ENCODE measurements at regions not wholly inside any gene's neighbourhood (a gene's known extent, or its start where the extent isn't known, plus 50 kb on each side); places are given as distances from the start of the nearest gene placed in this dataset.
A peak's percentile ranks its signal among the peaks of the same experiment; 100 is the strongest.

GRCh38 chr16:5801396-5801795, 703.8 kb upstream of the EEF2KMT start:
- no peaks in the 10 kb centered on the region for H3K36me3 Mint-ChIP-seq
- H3K27me3 Mint-ChIP-seq, result peaks cover 0 to 4% of the 10 kb centered on the region in 2 donors
- peaks cover 12% of the 10 kb centered on the region for H3K9me3 Mint-ChIP-seq

GRCh38 chr16:5793556-5793955, 696.0 kb upstream of the EEF2KMT start:
- Mint-ChIP-seq H3K36me3 (no peaks in the 10 kb centered on the region), H3K27me3 (peaks cover 0 to 7% of the 10 kb centered on the region in 2 donors), H3K4me3 (no peak overlapping the region), H3K4me1 (ENCODE audit: low read depth in 2 of 2) (no peaks in the 10 kb centered on the region), H3K27ac (no peak overlapping the region), H3K9me3 (peaks cover 8% of the 10 kb centered on the region)
- DNase-seq (ENCODE audit: low spot score), result no peak
- peak; percentile 44 for ATAC-seq

More at GRCh38 chr16:5801396-5801795, 703.8 kb upstream of the EEF2KMT start:
- no peaks in the 10 kb centered on the region for H3K4me1 Mint-ChIP-seq (ENCODE audit: low read depth in 2 of 2)
- H3K4me3 Mint-ChIP-seq, result no peak overlapping the region
- H3K27ac Mint-ChIP-seq, result no peak overlapping the region
- no peak for DNase-seq (ENCODE audit: low spot score)
- no peak for ATAC-seq

DNA sequence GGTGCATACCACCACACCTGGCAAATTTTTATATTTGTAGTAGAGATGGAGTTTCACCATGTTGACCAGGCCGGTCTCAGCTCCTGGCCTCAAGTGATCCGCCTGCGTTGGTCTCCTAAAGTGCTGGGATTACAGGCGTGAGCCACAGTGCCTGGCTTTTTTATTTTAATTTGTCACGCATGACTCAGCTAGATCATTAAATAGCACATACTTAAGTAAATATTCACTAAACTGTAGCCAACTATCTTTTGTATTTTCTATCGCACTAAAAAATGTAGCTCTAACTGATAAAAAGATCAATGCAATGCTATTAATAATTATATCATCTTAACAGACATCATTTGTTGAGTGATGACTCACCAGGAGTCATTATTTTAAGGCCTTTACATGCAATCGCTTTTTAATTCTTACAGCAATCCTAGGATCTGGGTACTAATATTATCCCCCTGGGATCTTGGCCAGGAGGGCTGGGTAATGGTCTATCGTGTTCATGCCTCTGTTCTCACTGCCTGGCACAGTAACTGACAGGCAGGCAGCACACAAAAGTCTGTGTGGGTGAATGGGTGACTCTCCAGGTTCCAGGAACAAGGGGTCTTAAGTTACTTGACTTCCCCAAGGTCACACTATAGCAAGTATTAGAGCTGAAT, 693.5 kb upstream of the EEF2KMT start:
- no peak for DNase-seq (ENCODE audit: low spot score)
- H3K4me1 Mint-ChIP-seq (ENCODE audit: low read depth in 2 of 2), result no peaks in the 10 kb centered on the region
- peaks cover 13% of the 10 kb centered on the region for H3K9me3 Mint-ChIP-seq
- no peaks in the 10 kb centered on the region for H3K36me3 Mint-ChIP-seq
- no peak overlapping the region for H3K27ac Mint-ChIP-seq
- H3K27me3 Mint-ChIP-seq, result peaks cover 0 to 7% of the 10 kb centered on the region in 2 donors
- no peak for ATAC-seq
- no peak overlapping the region for H3K4me3 Mint-ChIP-seq

DNA sequence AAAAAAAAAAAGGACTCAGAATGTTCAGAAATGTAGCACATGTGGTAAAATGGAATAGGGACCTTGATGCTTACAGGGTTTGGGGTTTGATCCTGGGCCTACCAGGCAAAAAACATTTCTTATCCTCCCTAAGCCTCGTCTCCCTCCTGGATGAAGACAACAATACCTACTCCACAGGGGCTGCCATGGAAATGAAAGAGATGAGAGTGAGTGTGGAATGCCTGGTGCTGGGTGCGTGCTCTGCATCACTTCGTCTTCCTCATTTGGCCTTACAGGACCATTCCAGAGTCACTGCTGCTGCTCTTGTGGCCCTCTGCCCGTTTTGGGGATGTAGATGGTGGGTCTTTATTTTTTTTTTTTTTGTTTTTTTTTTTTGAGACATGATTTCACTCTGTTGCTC, 692.9 kb upstream of the EEF2KMT start:
- H3K27ac Mint-ChIP-seq, result no peak overlapping the region
- ATAC-seq (no peak), DNase-seq (ENCODE audit: low spot score) (no peak)
- no peaks in the 10 kb centered on the region for H3K4me1 Mint-ChIP-seq (ENCODE audit: low read depth in 2 of 2)
- H3K36me3 Mint-ChIP-seq, result no peaks in the 10 kb centered on the region
- H3K27me3 Mint-ChIP-seq, result peaks cover 0 to 7% of the 10 kb centered on the region in 2 donors
- no peak overlapping the region for H3K4me3 Mint-ChIP-seq
- H3K9me3 Mint-ChIP-seq, result peaks cover 16% of the 10 kb centered on the region

- H3K4me1 Mint-ChIP-seq (ENCODE audit: low read depth in 2 of 2), result no peaks in the 10 kb centered on the region
- peaks cover 10% of the 10 kb centered on the region for H3K9me3 Mint-ChIP-seq
- H3K27ac Mint-ChIP-seq, result no peak overlapping the region
Observed at GRCh38 chr16:5789033-5789432, 691.4 kb upstream of the EEF2KMT start.

DNA sequence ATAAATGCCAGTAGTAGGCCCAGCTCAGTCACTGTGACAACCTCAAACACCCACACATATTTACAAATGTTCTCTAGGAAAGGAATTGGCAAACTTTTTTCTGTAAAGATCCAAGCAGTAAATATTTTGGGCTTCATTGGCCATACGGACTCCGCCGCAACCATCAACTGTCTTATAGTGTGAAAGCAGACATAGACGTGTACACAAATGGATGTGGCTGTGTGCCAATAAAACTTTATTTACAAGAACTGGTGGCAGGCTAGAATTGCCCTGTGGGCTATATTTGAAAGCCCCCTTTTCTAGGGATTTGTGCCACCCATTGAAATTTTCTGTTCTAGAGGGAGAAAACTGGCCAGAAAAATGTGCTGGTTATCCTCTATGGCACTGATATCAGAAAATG, 683.8 kb upstream of the EEF2KMT start:
- ATAC-seq (no peak), DNase-seq (ENCODE audit: low spot score) (no peak)
- Mint-ChIP-seq H3K4me3 (no peak overlapping the region), H3K27me3 (no peaks in the 10 kb centered on the region), H3K36me3 (no peaks in the 10 kb centered on the region), H3K27ac (no peak overlapping the region), H3K9me3 (peaks cover 6% of the 10 kb centered on the region), H3K4me1 (ENCODE audit: low read depth in 2 of 2) (no peaks in the 10 kb centered on the region)

More at GRCh38 chr16:5789033-5789432, 691.4 kb upstream of the EEF2KMT start:
- no peak for ATAC-seq
- Mint-ChIP-seq H3K36me3 (no peaks in the 10 kb centered on the region), H3K4me3 (no peak overlapping the region), H3K27me3 (peaks cover 0 to 2% of the 10 kb centered on the region in 2 donors)
- DNase-seq (ENCODE audit: low spot score), result no peak

- Mint-ChIP-seq H3K27me3 (no peaks in the 10 kb centered on the region), H3K27ac (no peak overlapping the region), H3K9me3 (no peaks in the 10 kb centered on the region), H3K4me1 (ENCODE audit: low read depth in 2 of 2) (no peaks in the 10 kb centered on the region), H3K36me3 (no peaks in the 10 kb centered on the region), H3K4me3 (no peak overlapping the region)
- no peak for DNase-seq (ENCODE audit: low spot score)
- no peak for ATAC-seq
Observed at GRCh38 chr16:5776876-5777275, 679.3 kb upstream of the EEF2KMT start.

GRCh38 chr16:5775916-5776315, 678.3 kb upstream of the EEF2KMT start:
- no peak for DNase-seq (ENCODE audit: low spot score)
- ATAC-seq, result no peak
- Mint-ChIP-seq H3K4me3 (no peak overlapping the region), H3K4me1 (ENCODE audit: low read depth in 2 of 2) (no peaks in the 10 kb centered on the region), H3K27me3 (no peaks in the 10 kb centered on the region), H3K9me3 (no peaks in the 10 kb centered on the region), H3K27ac (no peak overlapping the region), H3K36me3 (no peaks in the 10 kb centered on the region)

GRCh38 chr16:5770118-5770517, 672.5 kb upstream of the EEF2KMT start:
- no peak overlapping the region for H3K4me3 Mint-ChIP-seq
- ATAC-seq, result no peak
- no peak for DNase-seq (ENCODE audit: low spot score)
- H3K4me1 Mint-ChIP-seq (ENCODE audit: low read depth in 2 of 2), result no peaks in the 10 kb centered on the region
- H3K36me3 Mint-ChIP-seq, result no peaks in the 10 kb centered on the region
- no peaks in the 10 kb centered on the region for H3K27me3 Mint-ChIP-seq
- no peak overlapping the region for H3K27ac Mint-ChIP-seq
- H3K9me3 Mint-ChIP-seq, result peaks cover 3% of the 10 kb centered on the region

- Mint-ChIP-seq H3K27me3 (no peaks in the 10 kb centered on the region), H3K9me3 (peaks cover 3% of the 10 kb centered on the region), H3K4me3 (no peak overlapping the region), H3K4me1 (ENCODE audit: low read depth in 2 of 2) (no peaks in the 10 kb centered on the region), H3K36me3 (no peaks in the 10 kb centered on the region), H3K27ac (no peak overlapping the region)
- DNase-seq (ENCODE audit: low spot score) (no peak), ATAC-seq (no peak)
Observed at GRCh38 chr16:5769513-5769912, 671.9 kb upstream of the EEF2KMT start.

- Mint-ChIP-seq H3K36me3 (no peaks in the 10 kb centered on the region), H3K27ac (no peak overlapping the region), H3K27me3 (no peaks in the 10 kb centered on the region), H3K9me3 (peaks cover 3% of the 10 kb centered on the region), H3K4me3 (no peak overlapping the region), H3K4me1 (ENCODE audit: low read depth in 2 of 2) (no peaks in the 10 kb centered on the region)
- DNase-seq (ENCODE audit: low spot score) (no peak), ATAC-seq (no peak)
Observed at GRCh38 chr16:5768445-5768844, 670.9 kb upstream of the EEF2KMT start.

DNA sequence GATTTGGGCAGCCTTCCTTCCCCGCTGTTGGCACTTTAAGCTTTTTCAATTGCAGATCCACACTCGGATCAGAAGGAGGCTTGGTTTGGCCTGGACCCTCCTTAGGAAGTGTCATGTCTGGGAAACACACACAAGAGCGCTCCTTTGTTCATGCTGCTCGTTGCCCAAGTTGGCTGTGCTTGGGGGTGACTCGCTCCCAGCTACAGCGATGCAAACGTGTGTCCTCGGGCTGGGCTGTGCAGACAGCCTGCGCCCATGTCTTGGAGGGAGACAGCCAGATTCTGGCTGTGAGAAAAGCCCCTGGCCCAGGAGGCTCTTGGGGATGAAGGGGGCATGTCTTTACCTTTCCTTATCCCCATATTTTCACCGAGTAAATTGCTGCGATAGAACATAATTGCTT, 665.6 kb upstream of the EEF2KMT start:
- DNase-seq (ENCODE audit: low spot score) (no peak), ATAC-seq (no peak)
- Mint-ChIP-seq H3K4me3 (no peak overlapping the region), H3K36me3 (no peaks in the 10 kb centered on the region), H3K4me1 (ENCODE audit: low read depth in 2 of 2) (no peaks in the 10 kb centered on the region), H3K27ac (no peak overlapping the region), H3K9me3 (no peaks in the 10 kb centered on the region), H3K27me3 (peaks cover 0 to 2% of the 10 kb centered on the region in 2 donors)

GRCh38 chr16:5762362-5762761, 664.8 kb upstream of the EEF2KMT start:
- Mint-ChIP-seq H3K4me1 (ENCODE audit: low read depth in 2 of 2) (no peaks in the 10 kb centered on the region), H3K36me3 (no peaks in the 10 kb centered on the region), H3K9me3 (no peaks in the 10 kb centered on the region), H3K4me3 (no peak overlapping the region), H3K27ac (no peak overlapping the region), H3K27me3 (peaks cover 0 to 2% of the 10 kb centered on the region in 2 donors)
- no peak for DNase-seq (ENCODE audit: low spot score)
- no peak for ATAC-seq

GRCh38 chr16:5761592-5761991, 664.0 kb upstream of the EEF2KMT start:
- Mint-ChIP-seq H3K4me3 (no peak overlapping the region), H3K4me1 (ENCODE audit: low read depth in 2 of 2) (no peaks in the 10 kb centered on the region), H3K27ac (no peak overlapping the region), H3K36me3 (no peaks in the 10 kb centered on the region), H3K9me3 (peaks cover 3% of the 10 kb centered on the region), H3K27me3 (peaks cover 0 to 4% of the 10 kb centered on the region in 2 donors)
- ATAC-seq (no peak), DNase-seq (ENCODE audit: low spot score) (no peak)

GRCh38 chr16:5758281-5758680, 660.7 kb upstream of the EEF2KMT start:
- H3K27me3 Mint-ChIP-seq, result peaks cover 0 to 6% of the 10 kb centered on the region in 2 donors
- peaks cover 3% of the 10 kb centered on the region for H3K9me3 Mint-ChIP-seq
- no peak for ATAC-seq
- no peak for DNase-seq (ENCODE audit: low spot score)
- H3K36me3 Mint-ChIP-seq, result no peaks in the 10 kb centered on the region
- no peak overlapping the region for H3K27ac Mint-ChIP-seq
- H3K4me3 Mint-ChIP-seq, result no peak overlapping the region
- no peaks in the 10 kb centered on the region for H3K4me1 Mint-ChIP-seq (ENCODE audit: low read depth in 2 of 2)
